BLaER1 (cell line): ENCODE measurements at regions not wholly inside any gene's neighbourhood (a gene's known extent, or its start where the extent isn't known, plus 50 kb on each side); places are given as distances from the start of the nearest gene placed in this dataset.
A peak's percentile ranks its signal among the peaks of the same experiment; 100 is the strongest.

Experiments used
- H3K27ac ChIP-seq: shearing (Covaris generic); formaldehyde crosslinking; 2 replicates; pipeline ENCODE4 v1.8.1; 2022
- H3K27me3 ChIP-seq: shearing (Covaris generic); formaldehyde crosslinking; 2 replicates; pipeline ENCODE4 v1.8.1; 2022
- H3K36me3 ChIP-seq: shearing (Covaris generic); formaldehyde crosslinking; 2 replicates; pipeline ENCODE4 v1.8.1; 2022
- H3K4me1 ChIP-seq: shearing (Covaris generic); formaldehyde crosslinking; 2 replicates; pipeline ENCODE4 v1.8.1; 2022
- H3K4me2 ChIP-seq: shearing (Covaris generic); formaldehyde crosslinking; 2 replicates; pipeline ENCODE4 v1.8.1; 2022
- H3K4me3 ChIP-seq: shearing (Covaris generic); formaldehyde crosslinking; 2 replicates; pipeline ENCODE4 v1.8.1; 2022
- H3K9ac ChIP-seq: shearing (Covaris generic); formaldehyde crosslinking; 2 replicates; pipeline ENCODE4 v1.8.1; 2022
- H3K9me3 ChIP-seq: shearing (Covaris generic); formaldehyde crosslinking; 2 replicates; pipeline ENCODE4 v1.8.1; 2022
- H4K20me1 ChIP-seq: shearing (Covaris generic); formaldehyde crosslinking; 2 replicates; pipeline ENCODE4 v1.8.1; 2022
- Cebpa-rat ChIP-seq: shearing (Covaris generic); IDR thresholded peaks from 2 replicates; pipeline ENCODE4 v1.8.1; 2022

GRCh38 chr12:43285159-43285598 is 266.8 kb downstream of the ADAMTS20 start:
- no peak overlapping the region for H3K9ac ChIP-seq
- no peak for TF ChIP-seq Cebpa-rat
- no peak overlapping the region for H3K4me2 ChIP-seq
- H3K4me1 ChIP-seq = no peaks in the 10 kb centered on the region
- H3K36me3 ChIP-seq = no peaks in the 10 kb centered on the region
- H3K9me3 ChIP-seq = no peaks in the 10 kb centered on the region
- no peaks in the 10 kb centered on the region for H3K27me3 ChIP-seq
- no peak overlapping the region for H3K4me3 ChIP-seq
- no peaks in the 10 kb centered on the region for H4K20me1 ChIP-seq
- H3K27ac ChIP-seq = no peak overlapping the region

DNA sequence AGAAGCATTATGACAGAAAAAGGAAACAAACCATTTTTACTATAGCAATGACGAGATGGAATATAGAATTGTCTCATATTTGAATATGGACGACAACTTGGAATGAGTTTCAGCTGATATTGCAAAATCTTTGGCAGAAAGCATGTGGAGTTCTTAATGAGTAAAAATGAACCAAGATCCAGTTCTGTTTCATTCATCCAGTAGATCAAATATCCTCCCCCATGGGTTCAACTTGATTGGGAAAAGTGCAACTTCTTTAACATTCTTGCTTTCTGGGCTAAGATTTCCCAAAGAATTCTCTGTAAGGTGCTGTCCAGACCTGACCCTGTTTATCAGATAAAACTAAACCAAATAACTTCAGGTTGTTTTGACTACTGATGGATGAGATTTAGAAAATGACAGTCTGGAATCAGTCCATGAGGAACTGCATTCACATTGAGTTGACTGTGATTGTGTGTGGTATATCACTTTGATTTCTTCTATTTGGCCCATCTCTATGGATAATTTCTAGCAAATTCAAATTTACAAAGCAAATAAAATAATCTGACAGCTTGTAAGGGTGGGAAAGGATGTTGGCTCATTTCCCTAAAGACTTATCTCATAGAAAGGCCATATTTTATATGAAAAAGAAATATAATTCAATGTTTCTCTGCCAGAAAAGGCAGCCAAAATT is 267.4 kb downstream of the ADAMTS20 start:
- Histone ChIP-seq H4K20me1 (no peaks in the 10 kb centered on the region), H3K4me1 (no peaks in the 10 kb centered on the region), H3K4me3 (no peak overlapping the region), H3K4me2 (no peak overlapping the region), H3K27me3 (no peaks in the 10 kb centered on the region), H3K9me3 (no peaks in the 10 kb centered on the region), H3K27ac (no peak overlapping the region), H3K9ac (no peak overlapping the region), H3K36me3 (no peaks in the 10 kb centered on the region)
- no peak for TF ChIP-seq Cebpa-rat

GRCh38 chr12:43283206-43283605 is 268.8 kb downstream of the ADAMTS20 start:
- Histone ChIP-seq H3K36me3 (no peaks in the 10 kb centered on the region), H3K9me3 (no peaks in the 10 kb centered on the region), H3K9ac (no peak overlapping the region), H3K4me3 (no peak overlapping the region), H3K4me1 (peaks cover 6% of the 10 kb centered on the region), H3K27ac (no peak overlapping the region), H4K20me1 (no peaks in the 10 kb centered on the region), H3K4me2 (no peak overlapping the region), H3K27me3 (no peaks in the 10 kb centered on the region)
- no peak for TF ChIP-seq Cebpa-rat

- H3K4me3 ChIP-seq = no peak overlapping the region
- H3K27ac ChIP-seq = no peak overlapping the region
- H3K4me2 ChIP-seq = no peak overlapping the region
- no peaks in the 10 kb centered on the region for H3K9me3 ChIP-seq
- no peaks in the 10 kb centered on the region for H4K20me1 ChIP-seq
- no peak for TF ChIP-seq Cebpa-rat
- H3K9ac ChIP-seq = no peak overlapping the region
- H3K4me1 ChIP-seq = peaks cover 8% of the 10 kb centered on the region
- H3K27me3 ChIP-seq = no peaks in the 10 kb centered on the region
- no peaks in the 10 kb centered on the region for H3K36me3 ChIP-seq
These were observed 269.9 kb downstream of the ADAMTS20 start for GRCh38 chr12:43282106-43282505.

GRCh38 chr12:43281563-43281962 is 270.4 kb downstream of the ADAMTS20 start:
- H3K27ac ChIP-seq = no peak overlapping the region

GRCh38 chr12:43278541-43278832 is 273.5 kb downstream of the ADAMTS20 start:
- H3K9ac ChIP-seq = no peak overlapping the region
- H3K9me3 ChIP-seq = no peaks in the 10 kb centered on the region
- no peaks in the 10 kb centered on the region for H3K27me3 ChIP-seq

More at GRCh38 chr12:43281563-43281962, 270.4 kb downstream of the ADAMTS20 start:
- Histone ChIP-seq H3K27me3 (no peaks in the 10 kb centered on the region), H3K36me3 (no peaks in the 10 kb centered on the region), H4K20me1 (no peaks in the 10 kb centered on the region), H3K4me2 (no peak overlapping the region), H3K9ac (no peak overlapping the region), H3K4me3 (no peak overlapping the region), H3K4me1 (peaks cover 8% of the 10 kb centered on the region), H3K9me3 (no peaks in the 10 kb centered on the region)
- no peak for TF ChIP-seq Cebpa-rat

GRCh38 chr12:43277651-43278540 is 274.1 kb downstream of the ADAMTS20 start:
- H4K20me1 ChIP-seq = no peaks in the 10 kb centered on the region
- TF ChIP-seq Cebpa-rat = no peak
- H3K27ac ChIP-seq = no peak overlapping the region
- H3K9me3 ChIP-seq = no peaks in the 10 kb centered on the region
- H3K4me3 ChIP-seq = no peak overlapping the region
- H3K27me3 ChIP-seq = no peaks in the 10 kb centered on the region
- peak overlapping the region; percentile 30 for H3K4me2 ChIP-seq
- H3K36me3 ChIP-seq = no peaks in the 10 kb centered on the region
- H3K9ac ChIP-seq = no peak overlapping the region
- peaks cover 8% of the 10 kb centered on the region for H3K4me1 ChIP-seq

More at GRCh38 chr12:43278541-43278832, 273.5 kb downstream of the ADAMTS20 start:
- TF ChIP-seq Cebpa-rat = no peak
- no peak overlapping the region for H3K4me3 ChIP-seq
- peaks cover 8% of the 10 kb centered on the region for H3K4me1 ChIP-seq
- H4K20me1 ChIP-seq = no peaks in the 10 kb centered on the region
- H3K36me3 ChIP-seq = no peaks in the 10 kb centered on the region
- peak overlapping the region; percentile 30 for H3K4me2 ChIP-seq
- H3K27ac ChIP-seq = no peak overlapping the region

GRCh38 chr12:43273467-43273866 is 278.5 kb downstream of the ADAMTS20 start:
- TF ChIP-seq Cebpa-rat = no peak
- H3K9ac ChIP-seq = no peak overlapping the region
- no peaks in the 10 kb centered on the region for H3K9me3 ChIP-seq
- H3K27me3 ChIP-seq = no peaks in the 10 kb centered on the region
- peaks cover 5% of the 10 kb centered on the region for H3K4me1 ChIP-seq
- no peak overlapping the region for H3K4me3 ChIP-seq
- H3K4me2 ChIP-seq = no peak overlapping the region
- no peaks in the 10 kb centered on the region for H4K20me1 ChIP-seq
- no peaks in the 10 kb centered on the region for H3K36me3 ChIP-seq
- H3K27ac ChIP-seq = no peak overlapping the region

GRCh38 chr12:43271659-43272058 is 280.3 kb downstream of the ADAMTS20 start:
- H4K20me1 ChIP-seq = no peaks in the 10 kb centered on the region
- no peak overlapping the region for H3K4me2 ChIP-seq

GRCh38 chr12:43267818-43268217 is 284.2 kb downstream of the ADAMTS20 start:
- Histone ChIP-seq H3K36me3 (no peaks in the 10 kb centered on the region), H4K20me1 (no peaks in the 10 kb centered on the region), H3K27ac (no peak overlapping the region), H3K4me3 (no peak overlapping the region), H3K4me2 (no peak overlapping the region), H3K9me3 (no peaks in the 10 kb centered on the region), H3K27me3 (no peaks in the 10 kb centered on the region), H3K4me1 (no peaks in the 10 kb centered on the region), H3K9ac (no peak overlapping the region)
- no peak for TF ChIP-seq Cebpa-rat

More at GRCh38 chr12:43271659-43272058, 280.3 kb downstream of the ADAMTS20 start:
- Histone ChIP-seq H3K27ac (no peak overlapping the region), H3K36me3 (no peaks in the 10 kb centered on the region), H3K27me3 (no peaks in the 10 kb centered on the region), H3K4me1 (no peaks in the 10 kb centered on the region), H3K9me3 (no peaks in the 10 kb centered on the region), H3K9ac (no peak overlapping the region), H3K4me3 (no peak overlapping the region)
- TF ChIP-seq Cebpa-rat = no peak
